ENCODE measurements at regions not wholly inside any gene's neighbourhood (a gene's known extent, or its start where the extent isn't known, plus 50 kb on each side); places are given as distances from the start of the nearest gene placed in this dataset.

- no peak for DNase-seq (ENCODE audit: low spot score)
- Histone ChIP-seq H2BK120ac (ENCODE audit: low read depth, low read length) (peak overlapping the region; percentile 64), H3K9ac (ENCODE audit: low read depth, low read length, poor library complexity) (no peak overlapping the region), H3K79me1 (ENCODE audit: low read depth, low read length) (no peaks in the 10 kb centered on the region), H4K91ac (ENCODE audit: low read depth, low read length, poor library complexity) (no peak overlapping the region), H3K36me3 (replicated peaks in 1 of 2; ENCODE audit: control insufficient read depth in 2 of 2, insufficient read depth in 2 of 2, low read length in 2 of 2) (peaks cover 0 to 2% of the 10 kb centered on the region in 2 donors), H3K27me3 (ENCODE audit: control insufficient read depth in 3 of 3, insufficient read depth in 3 of 3, low read depth in 1 of 3, low read length in 3 of 3) (peaks cover 0 to 8% (median 0%) of the 10 kb centered on the region in 3 experiments), H3K4me3 (ENCODE audit: low read length in 2 of 2) (no peak overlapping the region), H2BK15ac (ENCODE audit: low read length) (peak overlapping the region; percentile 60), H4K8ac (ENCODE audit: low read depth, low read length) (no peak overlapping the region), H3K9me3 (replicated peaks in 1 of 2; ENCODE audit: control insufficient read depth in 2 of 2, insufficient read depth in 1 of 2, low read depth in 1 of 2, low read length in 2 of 2) (no peaks in the 10 kb centered on the region), H2BK12ac (ENCODE audit: low read length) (peak overlapping the region; percentile 87), H2AFZ (ENCODE audit: low read length) (no peak overlapping the region), H3K4me1 (ENCODE audit: control insufficient read depth in 2 of 2, insufficient read depth in 1 of 2, low read depth in 1 of 2, low read length in 2 of 2) (peaks cover 36 to 44% of the 10 kb centered on the region in 2 donors), H3K18ac (ENCODE audit: low read length) (peak overlapping the region; percentile 84), H3K4ac (ENCODE audit: low read length) (no peak overlapping the region), H3K14ac (ENCODE audit: low read length) (peak overlapping the region; percentile 25), H2BK5ac (ENCODE audit: low read length) (peak overlapping the region; percentile 8), H3K27ac (replicated peaks; ENCODE audit: low read length) (no peak overlapping the region), H3K4me2 (ENCODE audit: insufficient read depth, low read length, poor library complexity, severe bottlenecking) (no peak overlapping the region), H2AK5ac (ENCODE audit: low read depth, low read length) (peak overlapping the region; percentile 38), H3K23ac (ENCODE audit: low read depth, low read length, poor library complexity) (peak overlapping the region; percentile 16)
- no CpG with 5 or more reads among the region's 14 CpGs for WGBS, 2 donors (ENCODE audit: extremely low coverage in 2 of 2, insufficient read length in 2 of 2, insufficient replicate concordance in 1 of 2)
These were observed 63.3 kb downstream of the DLL1 start for GRCh38 chr6:170227521-170227983.

GRCh38 chr6:170226647-170227046 is 64.2 kb downstream of the DLL1 start:
- Histone ChIP-seq H3K23ac (ENCODE audit: low read depth, low read length, poor library complexity) (no peak overlapping the region), H4K91ac (ENCODE audit: low read depth, low read length, poor library complexity) (no peak overlapping the region), H2BK12ac (ENCODE audit: low read length) (no peak overlapping the region), H3K4me3 (ENCODE audit: low read length in 2 of 2) (no peak overlapping the region), H2BK5ac (ENCODE audit: low read length) (peak overlapping the region; percentile 79), H2BK120ac (ENCODE audit: low read depth, low read length) (no peak overlapping the region), H4K8ac (ENCODE audit: low read depth, low read length) (no peak overlapping the region), H3K9ac (ENCODE audit: low read depth, low read length, poor library complexity) (no peak overlapping the region), H2AK5ac (ENCODE audit: low read depth, low read length) (peak overlapping the region; percentile 49), H3K18ac (ENCODE audit: low read length) (no peak overlapping the region), H3K14ac (ENCODE audit: low read length) (no peak overlapping the region), H2BK15ac (ENCODE audit: low read length) (no peak overlapping the region), H3K36me3 (replicated peaks in 1 of 2; ENCODE audit: control insufficient read depth in 2 of 2, insufficient read depth in 2 of 2, low read length in 2 of 2) (peaks cover 0 to 2% of the 10 kb centered on the region in 2 donors), H2AFZ (ENCODE audit: low read length) (no peak overlapping the region), H3K27ac (replicated peaks; ENCODE audit: low read length) (no peak overlapping the region), H3K4me2 (ENCODE audit: insufficient read depth, low read length, poor library complexity, severe bottlenecking) (no peak overlapping the region), H3K9me3 (replicated peaks in 1 of 2; ENCODE audit: control insufficient read depth in 2 of 2, insufficient read depth in 1 of 2, low read depth in 1 of 2, low read length in 2 of 2) (no peaks in the 10 kb centered on the region), H3K4me1 (ENCODE audit: control insufficient read depth in 2 of 2, insufficient read depth in 1 of 2, low read depth in 1 of 2, low read length in 2 of 2) (peaks cover 29 to 40% of the 10 kb centered on the region in 2 donors), H3K79me1 (ENCODE audit: low read depth, low read length) (no peaks in the 10 kb centered on the region), H3K4ac (ENCODE audit: low read length) (peak overlapping the region; percentile 26), H3K27me3 (ENCODE audit: control insufficient read depth in 3 of 3, insufficient read depth in 3 of 3, low read depth in 1 of 3, low read length in 3 of 3) (peaks cover 0 to 8% (median 0%) of the 10 kb centered on the region in 3 experiments)
- WGBS, 2 donors (ENCODE audit: extremely low coverage in 2 of 2, insufficient read length in 2 of 2, insufficient replicate concordance in 1 of 2), result no CpG with 5 or more reads among the region's 9 CpGs
- no peak for DNase-seq (ENCODE audit: low spot score)

GRCh38 chr6:170225852-170226417 is 64.9 kb downstream of the DLL1 start:
- Histone ChIP-seq H2AFZ (ENCODE audit: low read length) (peak overlapping the region; percentile 53), H3K4ac (ENCODE audit: low read length) (no peak overlapping the region), H2BK15ac (ENCODE audit: low read length) (peak overlapping the region; percentile 82), H3K14ac (ENCODE audit: low read length) (no peak overlapping the region), H2BK5ac (ENCODE audit: low read length) (peak overlapping the region; percentile 79), H4K91ac (ENCODE audit: low read depth, low read length, poor library complexity) (no peak overlapping the region), H3K4me1 (ENCODE audit: control insufficient read depth in 2 of 2, insufficient read depth in 1 of 2, low read depth in 1 of 2, low read length in 2 of 2) (peaks cover 24 to 36% of the 10 kb centered on the region in 2 donors), H3K9ac (ENCODE audit: low read depth, low read length, poor library complexity) (peak overlapping the region; percentile 68), H2AK5ac (ENCODE audit: low read depth, low read length) (peak overlapping the region; percentile 77), H3K4me3 (ENCODE audit: low read length in 2 of 2) (no peak overlapping the region), H3K9me3 (replicated peaks in 1 of 2; ENCODE audit: control insufficient read depth in 2 of 2, insufficient read depth in 1 of 2, low read depth in 1 of 2, low read length in 2 of 2) (no peaks in the 10 kb centered on the region), H2BK120ac (ENCODE audit: low read depth, low read length) (peak overlapping the region; percentile 24), H3K23ac (ENCODE audit: low read depth, low read length, poor library complexity) (no peak overlapping the region), H3K4me2 (ENCODE audit: insufficient read depth, low read length, poor library complexity, severe bottlenecking) (no peak overlapping the region), H3K27me3 (ENCODE audit: control insufficient read depth in 3 of 3, insufficient read depth in 3 of 3, low read depth in 1 of 3, low read length in 3 of 3) (peaks cover 0 to 8% (median 0%) of the 10 kb centered on the region in 3 experiments), H3K27ac (replicated peaks; ENCODE audit: low read length) (no peak overlapping the region), H4K8ac (ENCODE audit: low read depth, low read length) (peak overlapping the region; percentile 29), H3K36me3 (replicated peaks in 1 of 2; ENCODE audit: control insufficient read depth in 2 of 2, insufficient read depth in 2 of 2, low read length in 2 of 2) (peaks cover 0 to 2% of the 10 kb centered on the region in 2 donors), H2BK12ac (ENCODE audit: low read length) (peak overlapping the region; percentile 100), H3K79me1 (ENCODE audit: low read depth, low read length) (no peaks in the 10 kb centered on the region), H3K18ac (ENCODE audit: low read length) (peak overlapping the region; percentile 93)
- WGBS, 2 donors (ENCODE audit: extremely low coverage in 2 of 2, insufficient read length in 2 of 2, insufficient replicate concordance in 1 of 2), result no CpG with 5 or more reads among the region's 22 CpGs
- no peak for DNase-seq (ENCODE audit: low spot score)
